ENCODE measurements at regions not wholly inside any gene's neighbourhood (a gene's known extent, or its start where the extent isn't known, plus 50 kb on each side); places are given as distances from the start of the nearest gene placed in this dataset.
"Not testable (repeated sequence)": the region's sequence is repeated elsewhere in the genome, so short reads cannot be mapped to it uniquely, and the experiment has no call there.

- FAIRE-seq = no peak
Observed at GRCh38 chr1:199226163-199226562, 587.3 kb downstream of the PTPRC start.

GRCh38 chr1:199242147-199242546, 603.3 kb downstream of the PTPRC start:
- FAIRE-seq = no peak

- FAIRE-seq = no peak
Observed at GRCh38 chr1:199242601-199243000, 603.8 kb downstream of the PTPRC start.

GRCh38 chr1:199243423-199244061, 604.7 kb downstream of the PTPRC start:
- no peak for FAIRE-seq

- no peak for FAIRE-seq
Observed at GRCh38 chr1:199245946-199246345, 607.1 kb downstream of the PTPRC start.

- no peak for FAIRE-seq
Observed at GRCh38 chr1:199246716-199247115, 607.9 kb downstream of the PTPRC start.

- FAIRE-seq = no peak
Observed at GRCh38 chr1:199247891-199248290, 609.1 kb downstream of the PTPRC start.

GRCh38 chr1:199254040-199254439, 615.2 kb downstream of the PTPRC start:
- FAIRE-seq = not testable (repeated sequence)

- FAIRE-seq = no peak
Observed at GRCh38 chr1:199261328-199261727, 622.5 kb downstream of the PTPRC start.

- FAIRE-seq = no peak
Observed at GRCh38 chr1:199264283-199264682, 625.4 kb downstream of the PTPRC start.

GRCh38 chr1:199264911-199265310, 626.1 kb downstream of the PTPRC start:
- no peak for FAIRE-seq

- no peak for FAIRE-seq
Observed at GRCh38 chr1:199265319-199265718, 626.5 kb downstream of the PTPRC start.

GRCh38 chr1:199269241-199269640, 630.4 kb downstream of the PTPRC start:
- FAIRE-seq = no peak

- no peak for FAIRE-seq
Observed at GRCh38 chr1:199272139-199272544, 633.3 kb downstream of the PTPRC start.

- FAIRE-seq = no peak
Observed at GRCh38 chr1:199272628-199273086, 633.8 kb downstream of the PTPRC start.

- FAIRE-seq = no peak
Observed at GRCh38 chr1:199273837-199274379, 635.1 kb downstream of the PTPRC start.

GRCh38 chr1:199279067-199279466, 640.2 kb downstream of the PTPRC start:
- no peak for FAIRE-seq

GRCh38 chr1:199279872-199280645, 641.2 kb downstream of the PTPRC start:
- no peak for FAIRE-seq

GRCh38 chr1:199282751-199283305, 644.0 kb downstream of the PTPRC start:
- FAIRE-seq = no peak

- no peak for FAIRE-seq
Observed at GRCh38 chr1:199283794-199284193, 645.0 kb downstream of the PTPRC start.

GRCh38 chr1:199287206-199287605, 648.4 kb downstream of the PTPRC start:
- FAIRE-seq = peak; percentile 68

- no peak for FAIRE-seq
Observed at GRCh38 chr1:199287647-199288046, 648.8 kb downstream of the PTPRC start.

GRCh38 chr1:199290186-199290585, 651.3 kb downstream of the PTPRC start:
- FAIRE-seq = peak; percentile 50
